HL-60 (cell line): ENCODE measurements at regions not wholly inside any gene's neighbourhood (a gene's known extent, or its start where the extent isn't known, plus 50 kb on each side); places are given as distances from the start of the nearest gene placed in this dataset.

ENCODE experiments used
- DNase-seq, 2 experiments: peaks; one replicate each; pipeline ENCODE4 v3.0.0-alpha.2; 2010 to 2020; ENCODE audit warnings: low read depth in 1 of 2, low spot score in 1 of 2
- H3K27ac ChIP-seq: fragments of 250-450 bp; sonication (Bioruptor Pico); replicated peaks from 2 replicates; pipeline ENCODE4 v1.5.1; 2020; ENCODE audit warnings: mild to moderate bottlenecking, moderate library complexity
- H3K27me3 ChIP-seq: fragments of 250-450 bp; sonication (Bioruptor Pico); 2 replicates; pipeline ENCODE4 v1.5.1; 2021; ENCODE audit warnings: mild to moderate bottlenecking, moderate library complexity; ENCODE audit not compliant: insufficient read depth, poor library complexity, severe bottlenecking
- H3K4me3 ChIP-seq: replicated peaks from 2 replicates; pipeline ENCODE4 v1.5.1; 2011; ENCODE audit warnings: mild to moderate bottlenecking, control low read depth, low read length; ENCODE audit not compliant: insufficient read depth
- GABPA ChIP-seq: IDR thresholded peaks from 2 replicates; pipeline ENCODE4 v1.6.1; 2012; ENCODE audit warnings: low read depth
- POLR2AphosphoS5 ChIP-seq: IDR thresholded peaks from 2 replicates; pipeline ENCODE4 v1.6.1; 2012; ENCODE audit warnings: low read depth
- REST ChIP-seq: IDR thresholded peaks from 2 replicates; pipeline ENCODE4 v1.6.1; 2012; ENCODE audit warnings: low read depth; ENCODE audit not compliant: insufficient replicate concordance
- SPI1 ChIP-seq: IDR thresholded peaks from 2 replicates; pipeline ENCODE4 v1.6.1; 2012; ENCODE audit warnings: low read depth, mild to moderate bottlenecking, borderline replicate concordance
- TF ChIP-seq, protein P1 (sequence below): IDR thresholded peaks from one replicate; pipeline ENCODE4 v1.5.1; 2011; ENCODE audit warnings: low read length, control low read depth, inconsistent platforms; ENCODE audit not compliant: insufficient read depth

DNA sequence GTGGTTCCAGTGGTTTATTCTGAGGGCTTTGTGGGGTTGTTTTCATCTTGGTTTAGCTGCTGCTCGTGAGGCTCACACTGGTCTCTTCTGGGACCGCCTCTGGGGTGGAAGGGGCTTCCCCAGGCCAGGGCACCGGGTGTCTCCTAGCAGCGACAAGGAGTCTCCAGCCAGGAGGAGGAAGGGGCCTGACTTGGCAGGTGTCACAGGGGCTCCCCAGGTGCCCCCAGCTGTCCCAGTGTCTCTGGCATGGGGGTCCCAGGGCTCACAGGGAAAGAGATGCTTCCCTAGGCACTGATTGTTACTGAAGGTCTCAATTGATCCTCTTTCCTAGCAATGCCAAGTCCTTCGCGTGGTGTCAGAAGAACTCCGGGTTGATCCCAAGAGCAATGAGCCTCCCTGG, 241.1 kb upstream of the IRX4 start:
- H3K27me3 ChIP-seq = no peaks in the 10 kb centered on the region
- no peak overlapping the region for H3K27ac ChIP-seq
- TF ChIP-seq, protein P1, sequence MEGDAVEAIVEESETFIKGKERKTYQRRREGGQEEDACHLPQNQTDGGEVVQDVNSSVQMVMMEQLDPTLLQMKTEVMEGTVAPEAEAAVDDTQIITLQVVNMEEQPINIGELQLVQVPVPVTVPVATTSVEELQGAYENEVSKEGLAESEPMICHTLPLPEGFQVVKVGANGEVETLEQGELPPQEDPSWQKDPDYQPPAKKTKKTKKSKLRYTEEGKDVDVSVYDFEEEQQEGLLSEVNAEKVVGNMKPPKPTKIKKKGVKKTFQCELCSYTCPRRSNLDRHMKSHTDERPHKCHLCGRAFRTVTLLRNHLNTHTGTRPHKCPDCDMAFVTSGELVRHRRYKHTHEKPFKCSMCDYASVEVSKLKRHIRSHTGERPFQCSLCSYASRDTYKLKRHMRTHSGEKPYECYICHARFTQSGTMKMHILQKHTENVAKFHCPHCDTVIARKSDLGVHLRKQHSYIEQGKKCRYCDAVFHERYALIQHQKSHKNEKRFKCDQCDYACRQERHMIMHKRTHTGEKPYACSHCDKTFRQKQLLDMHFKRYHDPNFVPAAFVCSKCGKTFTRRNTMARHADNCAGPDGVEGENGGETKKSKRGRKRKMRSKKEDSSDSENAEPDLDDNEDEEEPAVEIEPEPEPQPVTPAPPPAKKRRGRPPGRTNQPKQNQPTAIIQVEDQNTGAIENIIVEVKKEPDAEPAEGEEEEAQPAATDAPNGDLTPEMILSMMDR = no peak
- TF ChIP-seq GABPA (no peak), REST (no peak), POLR2AphosphoS5 (no peak), SPI1 (no peak)
- no peak overlapping the region for H3K4me3 ChIP-seq
- no peak for DNase-seq

DNA sequence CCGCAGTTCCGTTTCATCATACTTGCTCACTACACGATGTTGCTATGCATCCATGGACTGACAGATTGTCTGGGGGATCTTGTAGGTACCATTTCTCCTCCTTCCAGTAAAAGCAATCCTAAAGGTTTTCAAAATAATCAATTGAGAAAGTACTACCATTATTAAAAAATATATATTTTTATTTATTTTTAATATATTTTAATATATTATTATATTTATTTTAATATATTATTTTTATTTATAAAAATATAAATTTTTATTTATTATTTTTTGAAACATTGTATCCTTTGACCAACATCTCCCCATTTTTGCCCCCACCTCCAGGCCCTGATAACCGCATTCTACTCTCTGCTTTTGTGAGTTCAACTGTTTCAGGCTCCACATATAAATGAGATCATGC, 237.6 kb upstream of the IRX4 start:
- no peak overlapping the region for H3K27ac ChIP-seq
- TF ChIP-seq SPI1 = no peak
- TF ChIP-seq POLR2AphosphoS5 = no peak
- no peak for TF ChIP-seq REST
- TF ChIP-seq, protein P1 = no peak
- no peak for TF ChIP-seq GABPA
- DNase-seq = no peak
- H3K27me3 ChIP-seq = no peaks in the 10 kb centered on the region
- no peak overlapping the region for H3K4me3 ChIP-seq

- DNase-seq = no peak
- Histone ChIP-seq H3K4me3 (no peak overlapping the region), H3K27me3 (no peaks in the 10 kb centered on the region), H3K27ac (no peak overlapping the region)
- TF ChIP-seq, protein P1 = no peak
- no peak for TF ChIP-seq POLR2AphosphoS5
- TF ChIP-seq REST = no peak
- TF ChIP-seq SPI1 = no peak
- TF ChIP-seq GABPA = no peak
Measured at GRCh38 chr5:2119573-2119972, 236.8 kb upstream of the IRX4 start.
